ENCODE measurements at regions not wholly inside any gene's neighbourhood (a gene's known extent, or its start where the extent isn't known, plus 50 kb on each side); places are given as distances from the start of the nearest gene placed in this dataset.

DNA sequence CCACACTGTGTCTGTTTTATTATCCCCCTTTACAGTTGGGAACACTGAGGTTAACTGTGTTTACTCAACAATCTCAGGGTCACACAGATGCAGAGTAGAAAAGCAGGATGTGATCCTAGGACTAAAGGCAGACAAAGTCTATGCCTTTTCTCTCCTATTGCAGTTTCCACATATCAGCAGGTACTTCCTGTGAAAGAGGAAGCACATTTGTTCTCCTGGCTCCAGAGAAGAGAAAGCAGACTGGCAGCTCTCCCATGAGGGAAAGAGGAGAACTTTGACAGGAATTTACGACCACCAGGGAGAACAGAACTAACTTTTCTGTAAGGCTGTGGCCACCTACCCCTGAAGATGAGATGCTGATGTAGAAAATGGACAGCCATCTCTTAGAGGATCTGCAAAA is 84.2 kb upstream of the TNC start:
- no peaks in the 10 kb centered on the region for H3K9me3 Mint-ChIP-seq
- H3K27me3 Mint-ChIP-seq: peaks cover 46% of the 10 kb centered on the region
- H3K4me1 Mint-ChIP-seq (ENCODE audit: low read depth): peaks cover 9% of the 10 kb centered on the region
- no peak overlapping the region for H3K27ac Mint-ChIP-seq
- ATAC-seq: no peak
- ChIA-PET POLR2A (interaction anchor here (0.8 kb wide), 1 partner anchor 168 kb away, joined by 3 read pairs; no protein-coding TSS in a partner anchor), CTCF (interaction anchor here (1.2 kb wide), 1 partner anchor 9 kb away, joined by 3 read pairs; no protein-coding TSS in a partner anchor)
- DNase-seq: no peak
- intact Hi-C loops (cut with micrococcal nuclease): no loop called here
- H3K4me3 Mint-ChIP-seq: no peak overlapping the region
- no peak for TF ChIP-seq CTCF (IDR thresholded peaks at IDR 0.05)
- H3K36me3 Mint-ChIP-seq (ENCODE audit: low read depth): no peaks in the 10 kb centered on the region

GRCh38 chr9:115202960-115203751 is 85.2 kb upstream of the TNC start:
- Mint-ChIP-seq H3K36me3 (ENCODE audit: low read depth) (no peaks in the 10 kb centered on the region), H3K4me3 (no peak overlapping the region), H3K9me3 (no peaks in the 10 kb centered on the region), H3K27ac (no peak overlapping the region), H3K27me3 (peaks cover 47% of the 10 kb centered on the region), H3K4me1 (ENCODE audit: low read depth) (peaks cover 9% of the 10 kb centered on the region)
- POLR2A ChIA-PET: no interaction called here
- CTCF ChIA-PET: interaction anchor here (0.9 kb wide), 1 partner anchor 11 kb away, joined by 3 read pairs; no protein-coding TSS in a partner anchor
- no peak for TF ChIP-seq CTCF (IDR thresholded peaks at IDR 0.05)
- DNase-seq: no peak
- ATAC-seq: no peak
- intact Hi-C loops (cut with micrococcal nuclease): no loop called here

DNA sequence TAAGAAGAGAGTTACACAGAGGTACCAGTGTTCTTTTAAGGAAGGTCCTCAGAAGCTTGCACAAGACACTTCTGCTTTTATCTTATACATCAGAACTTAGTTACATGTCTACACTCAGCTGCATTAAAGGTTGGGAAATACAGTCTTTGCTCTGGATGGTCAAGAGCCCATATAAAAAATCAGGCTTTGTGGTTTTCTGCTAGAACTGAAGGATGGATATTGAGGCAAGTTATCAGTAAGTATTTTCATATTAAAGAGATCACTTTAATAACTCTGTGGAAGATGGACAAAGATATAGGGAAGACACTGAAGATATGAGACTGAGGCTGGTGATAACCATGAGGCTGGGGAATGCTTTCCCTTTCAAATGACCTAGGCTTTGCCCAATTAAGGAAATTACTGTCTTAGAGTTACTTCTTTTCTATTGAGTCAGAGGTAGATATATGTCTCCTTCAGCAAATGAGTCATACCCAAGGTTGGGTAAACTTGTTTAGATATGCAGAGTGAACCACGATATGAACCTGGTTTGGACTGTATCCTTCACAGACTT is 87.0 kb upstream of the TNC start:
- no peak for TF ChIP-seq CTCF (IDR thresholded peaks at IDR 0.05)
- ChIA-PET POLR2A (no interaction called here), CTCF (no interaction called here)
- DNase-seq (no peak), ATAC-seq (peak; percentile 77)
- Mint-ChIP-seq H3K36me3 (ENCODE audit: low read depth) (no peaks in the 10 kb centered on the region), H3K4me1 (ENCODE audit: low read depth) (peaks cover 13% of the 10 kb centered on the region), H3K27ac (no peak overlapping the region), H3K27me3 (peaks cover 45% of the 10 kb centered on the region), H3K9me3 (no peaks in the 10 kb centered on the region), H3K4me3 (no peak overlapping the region)
- intact Hi-C loops (cut with micrococcal nuclease): no loop called here

DNA sequence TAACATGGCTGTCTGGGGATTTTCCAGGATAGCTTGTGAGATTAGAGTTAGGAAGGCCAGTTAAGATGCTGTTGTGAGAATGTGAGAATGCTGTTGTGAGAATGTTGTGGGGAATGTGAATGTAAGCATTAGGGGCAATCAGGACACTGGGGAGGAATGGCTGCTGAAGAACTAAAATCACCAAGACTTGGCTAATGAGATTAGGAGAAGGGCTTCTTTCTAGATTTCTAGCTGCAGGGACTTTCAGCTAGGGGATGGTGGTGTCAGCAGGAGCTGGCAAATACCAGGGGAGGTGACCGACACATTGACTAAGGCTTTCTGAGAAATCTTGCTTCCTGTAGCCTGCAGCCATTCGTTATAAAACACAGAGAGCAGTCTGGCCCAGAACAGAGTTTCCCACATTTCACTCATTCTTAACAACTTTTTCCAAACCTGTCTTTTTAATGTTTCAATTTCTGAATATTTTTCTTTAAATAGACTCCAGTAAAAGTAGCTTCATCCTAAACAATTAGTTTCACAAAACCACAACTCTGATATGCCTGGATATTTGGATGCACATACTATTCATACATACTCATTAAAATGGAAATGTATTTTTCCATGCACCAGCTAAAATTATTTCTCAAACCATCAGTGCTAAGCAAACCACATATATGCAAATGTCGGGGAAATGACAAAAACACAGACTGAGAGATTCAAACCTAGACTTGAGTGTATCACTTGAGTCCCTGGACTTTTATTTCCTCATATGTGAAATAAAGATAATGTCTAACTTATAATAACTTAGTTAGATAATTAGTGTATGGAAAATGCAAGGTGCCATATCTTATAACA is 89.3 kb upstream of the TNC start:
- Mint-ChIP-seq H3K27me3 (peaks cover 37% of the 10 kb centered on the region), H3K9me3 (no peaks in the 10 kb centered on the region), H3K4me1 (ENCODE audit: low read depth) (peaks cover 13% of the 10 kb centered on the region), H3K36me3 (ENCODE audit: low read depth) (no peaks in the 10 kb centered on the region), H3K4me3 (no peak overlapping the region), H3K27ac (peak overlapping the region; percentile 32)
- no peak for TF ChIP-seq CTCF (IDR thresholded peaks at IDR 0.05)
- ChIA-PET CTCF (no interaction called here), POLR2A (no interaction called here)
- intact Hi-C loops (cut with micrococcal nuclease): no loop called here
- DNase-seq (peak; percentile 27), ATAC-seq (peak; percentile 43)

Measured in activated CD8-positive, alpha-beta T cell treated with anti-CD3 and anti-CD28 coated beads for 36 hours (primary cell).